ENCODE measurements at regions not wholly inside any gene's neighbourhood (a gene's known extent, or its start where the extent isn't known, plus 50 kb on each side); places are given as distances from the start of the nearest gene placed in this dataset.

DNA sequence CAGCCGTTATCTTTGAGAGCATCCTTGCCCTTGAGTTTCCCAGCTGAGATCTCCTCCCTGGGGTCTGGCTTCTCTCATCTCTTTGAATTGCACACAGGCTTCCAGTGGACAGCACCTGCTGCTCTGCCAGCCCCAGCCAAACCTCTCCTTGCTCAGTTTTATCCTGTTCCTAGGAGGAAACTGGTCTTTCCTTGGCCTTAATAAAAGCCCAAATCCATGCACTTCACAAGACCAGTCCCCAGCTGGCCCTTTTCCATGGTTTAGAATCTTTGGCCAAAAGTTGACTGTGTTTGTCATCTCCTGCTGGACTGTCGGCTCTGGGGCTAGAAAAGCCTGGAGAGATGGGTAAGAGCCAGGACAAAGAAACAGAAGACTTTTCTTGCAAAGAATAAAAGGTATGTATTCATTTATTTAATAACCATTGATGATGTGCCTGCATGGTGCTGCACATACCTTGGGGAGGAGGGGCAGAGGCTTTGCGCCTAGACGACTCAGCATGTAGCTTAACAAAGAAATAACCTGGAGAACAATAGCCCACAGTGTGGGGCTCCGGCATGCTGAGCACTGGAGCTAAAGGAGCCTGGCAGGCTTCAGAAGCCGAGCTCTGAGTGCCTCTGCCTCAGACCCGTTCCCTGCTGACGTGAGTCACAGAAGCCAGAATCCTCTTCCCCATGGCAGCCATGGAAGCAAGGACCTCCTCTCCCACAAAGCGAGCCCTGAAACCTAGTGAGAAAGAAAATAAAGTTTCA, 319.3 kb upstream of the B3GAT1 start:
- TF ChIP-seq, protein P1, sequence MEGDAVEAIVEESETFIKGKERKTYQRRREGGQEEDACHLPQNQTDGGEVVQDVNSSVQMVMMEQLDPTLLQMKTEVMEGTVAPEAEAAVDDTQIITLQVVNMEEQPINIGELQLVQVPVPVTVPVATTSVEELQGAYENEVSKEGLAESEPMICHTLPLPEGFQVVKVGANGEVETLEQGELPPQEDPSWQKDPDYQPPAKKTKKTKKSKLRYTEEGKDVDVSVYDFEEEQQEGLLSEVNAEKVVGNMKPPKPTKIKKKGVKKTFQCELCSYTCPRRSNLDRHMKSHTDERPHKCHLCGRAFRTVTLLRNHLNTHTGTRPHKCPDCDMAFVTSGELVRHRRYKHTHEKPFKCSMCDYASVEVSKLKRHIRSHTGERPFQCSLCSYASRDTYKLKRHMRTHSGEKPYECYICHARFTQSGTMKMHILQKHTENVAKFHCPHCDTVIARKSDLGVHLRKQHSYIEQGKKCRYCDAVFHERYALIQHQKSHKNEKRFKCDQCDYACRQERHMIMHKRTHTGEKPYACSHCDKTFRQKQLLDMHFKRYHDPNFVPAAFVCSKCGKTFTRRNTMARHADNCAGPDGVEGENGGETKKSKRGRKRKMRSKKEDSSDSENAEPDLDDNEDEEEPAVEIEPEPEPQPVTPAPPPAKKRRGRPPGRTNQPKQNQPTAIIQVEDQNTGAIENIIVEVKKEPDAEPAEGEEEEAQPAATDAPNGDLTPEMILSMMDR (IDR thresholded peaks at IDR 0.05): no peak
- TF ChIP-seq POLR2A (IDR thresholded peaks at IDR 0.05) (no peak), POLR2AphosphoS5 (IDR thresholded peaks at IDR 0.05) (no peak), EP300 (IDR thresholded peaks at IDR 0.05; ENCODE audit: low read depth) (no peak)
